ENCODE measurements at regions not wholly inside any gene's neighbourhood (a gene's known extent, or its start where the extent isn't known, plus 50 kb on each side); places are given as distances from the start of the nearest gene placed in this dataset.
"Not testable (repeated sequence)": the region's sequence is repeated elsewhere in the genome, so short reads cannot be mapped to it uniquely, and the experiment has no call there.

- ChIA-PET CTCF (no interaction called here), POLR2A (no interaction called here)
- H3K4me3 Mint-ChIP-seq, result no peak overlapping the region
- ATAC-seq (no peak), DNase-seq (no peak)
- no peak for TF ChIP-seq CTCF (IDR thresholded peaks at IDR 0.05)
- no peaks in the 10 kb centered on the region for H3K27me3 Mint-ChIP-seq
- no peaks in the 10 kb centered on the region for H3K4me1 Mint-ChIP-seq (ENCODE audit: low read depth)
- intact Hi-C loops (cut with micrococcal nuclease), result no loop called here
- no peak overlapping the region for H3K27ac Mint-ChIP-seq
- H3K9me3 Mint-ChIP-seq, result peaks cover 1% of the 10 kb centered on the region
- no peaks in the 10 kb centered on the region for H3K36me3 Mint-ChIP-seq (ENCODE audit: low read depth)
Observed at GRCh38 chr3:88301996-88302393, 152.2 kb downstream of the C3orf38 start.

GRCh38 chr3:88303331-88303904 is 153.7 kb downstream of the C3orf38 start:
- DNase-seq; H3K4me1 Mint-ChIP-seq (ENCODE audit: low read depth); H3K36me3 Mint-ChIP-seq (ENCODE audit: low read depth); H3K9me3 Mint-ChIP-seq; H3K4me3 Mint-ChIP-seq; H3K27me3 Mint-ChIP-seq; ATAC-seq; intact Hi-C loops (cut with micrococcal nuclease); POLR2A ChIA-PET; H3K27ac Mint-ChIP-seq; CTCF ChIA-PET: not testable (repeated sequence)

- TF ChIP-seq CTCF (IDR thresholded peaks at IDR 0.05), result no peak
- DNase-seq, result no peak
- H3K4me1 Mint-ChIP-seq (ENCODE audit: low read depth), result no peaks in the 10 kb centered on the region
- peaks cover 1% of the 10 kb centered on the region for H3K9me3 Mint-ChIP-seq
- ATAC-seq, result no peak
- intact Hi-C loops (cut with micrococcal nuclease), result no loop called here
- H3K27ac Mint-ChIP-seq, result no peak overlapping the region
- no peaks in the 10 kb centered on the region for H3K27me3 Mint-ChIP-seq
- H3K4me3 Mint-ChIP-seq, result no peak overlapping the region
- CTCF ChIA-PET, result no interaction called here
- no peaks in the 10 kb centered on the region for H3K36me3 Mint-ChIP-seq (ENCODE audit: low read depth)
- POLR2A ChIA-PET, result no interaction called here
Observed at GRCh38 chr3:88307666-88308065, 157.9 kb downstream of the C3orf38 start.

- no peaks in the 10 kb centered on the region for H3K27me3 Mint-ChIP-seq
- no peak for ATAC-seq
- no peaks in the 10 kb centered on the region for H3K36me3 Mint-ChIP-seq (ENCODE audit: low read depth)
- H3K4me3 Mint-ChIP-seq, result no peak overlapping the region
- H3K27ac Mint-ChIP-seq, result no peak overlapping the region
- H3K9me3 Mint-ChIP-seq, result no peaks in the 10 kb centered on the region
- ChIA-PET POLR2A (no interaction called here), CTCF (interaction anchor here (0.5 kb wide), 1 partner anchor 11 kb away, joined by 4 read pairs; no protein-coding TSS in a partner anchor)
- no peak for TF ChIP-seq CTCF (IDR thresholded peaks at IDR 0.05)
- intact Hi-C loops (cut with micrococcal nuclease), result no loop called here
- DNase-seq, result no peak
- no peaks in the 10 kb centered on the region for H3K4me1 Mint-ChIP-seq (ENCODE audit: low read depth)
Observed at GRCh38 chr3:88311826-88312225, 162.1 kb downstream of the C3orf38 start.

- no peak for ATAC-seq
- Mint-ChIP-seq H3K27ac (no peak overlapping the region), H3K9me3 (no peaks in the 10 kb centered on the region), H3K36me3 (ENCODE audit: low read depth) (no peaks in the 10 kb centered on the region), H3K4me1 (ENCODE audit: low read depth) (no peaks in the 10 kb centered on the region), H3K4me3 (no peak overlapping the region), H3K27me3 (no peaks in the 10 kb centered on the region)
- no peak for DNase-seq
- TF ChIP-seq CTCF (IDR thresholded peaks at IDR 0.05), result no peak
- POLR2A ChIA-PET, result no interaction called here
- intact Hi-C loops (cut with micrococcal nuclease), result no loop called here
- CTCF ChIA-PET, result interaction anchor here (0.5 kb wide), 1 partner anchor 11 kb away, joined by 4 read pairs; no protein-coding TSS in a partner anchor
Observed at GRCh38 chr3:88312256-88312655, 162.5 kb downstream of the C3orf38 start.

- no peak for TF ChIP-seq CTCF (IDR thresholded peaks at IDR 0.05)
- intact Hi-C loops (cut with micrococcal nuclease), result no loop called here
- Mint-ChIP-seq H3K4me3 (no peak overlapping the region), H3K36me3 (ENCODE audit: low read depth) (no peaks in the 10 kb centered on the region), H3K4me1 (ENCODE audit: low read depth) (no peaks in the 10 kb centered on the region), H3K27me3 (no peaks in the 10 kb centered on the region), H3K9me3 (peaks cover 1% of the 10 kb centered on the region), H3K27ac (no peak overlapping the region)
- ATAC-seq (no peak), DNase-seq (no peak)
- ChIA-PET CTCF (no interaction called here), POLR2A (no interaction called here)
Observed at GRCh38 chr3:88318067-88318466, 168.3 kb downstream of the C3orf38 start.
